Erythroblast (primary cell): ENCODE measurements at regions not wholly inside any gene's neighbourhood (a gene's known extent, or its start where the extent isn't known, plus 50 kb on each side); places are given as distances from the start of the nearest gene placed in this dataset.

ENCODE experiments used
- DNase-seq, 2 experiments: peaks; one replicate each; lab custom pipeline; 2025; lab: John Stamatoyannopoulos, UW
- GATA1 ChIP-seq: IDR thresholded peaks from 2 replicates; pipeline ENCODE4 v1.6.1; 2011; ENCODE audit warnings: low read depth, mild to moderate bottlenecking, control low read depth, low read length, moderate library complexity
- POLR2A ChIP-seq: IDR thresholded peaks from 2 replicates; pipeline ENCODE4 v1.6.1; 2011; ENCODE audit warnings: mild to moderate bottlenecking, low read length

GRCh38 chr7:118777308-118777707, 552.8 kb downstream of the ANKRD7 start:
- no peak for DNase-seq
- TF ChIP-seq POLR2A: no peak
- no peak for TF ChIP-seq GATA1

- TF ChIP-seq GATA1: no peak
- no peak for TF ChIP-seq POLR2A
- DNase-seq: no peak
Observed at GRCh38 chr7:118792682-118793081, 568.2 kb downstream of the ANKRD7 start.

- TF ChIP-seq POLR2A: no peak
- TF ChIP-seq GATA1: no peak
- DNase-seq: no peak
Observed at GRCh38 chr7:118793582-118793981, 569.1 kb downstream of the ANKRD7 start.

- TF ChIP-seq POLR2A: no peak
- no peak for DNase-seq
Observed at GRCh38 chr7:118794419-118794818, 569.9 kb downstream of the ANKRD7 start.

GRCh38 chr7:118801366-118801765, 576.9 kb downstream of the ANKRD7 start:
- TF ChIP-seq GATA1 (no peak), POLR2A (no peak)
- no peak for DNase-seq

- no peak for TF ChIP-seq GATA1
- TF ChIP-seq POLR2A: no peak
Observed at GRCh38 chr7:118802726-118803125, 578.2 kb downstream of the ANKRD7 start.

GRCh38 chr7:118826246-118826645, 601.7 kb downstream of the ANKRD7 start:
- TF ChIP-seq POLR2A (no peak), GATA1 (no peak)
- DNase-seq: no peak

More at GRCh38 chr7:118802726-118803125, 578.2 kb downstream of the ANKRD7 start:
- no peak for DNase-seq

GRCh38 chr7:118836933-118837332, 612.4 kb downstream of the ANKRD7 start:
- no peak for DNase-seq

GRCh38 chr7:118839515-118839914, 615.0 kb downstream of the ANKRD7 start:
- TF ChIP-seq POLR2A: no peak
- TF ChIP-seq GATA1: no peak
- DNase-seq: no peak

More at GRCh38 chr7:118836933-118837332, 612.4 kb downstream of the ANKRD7 start:
- no peak for TF ChIP-seq GATA1
- no peak for TF ChIP-seq POLR2A

GRCh38 chr7:118843456-118843855, 619.0 kb downstream of the ANKRD7 start:
- TF ChIP-seq GATA1 (no peak), POLR2A (no peak)
- DNase-seq: no peak

GRCh38 chr7:118844748-118845147, 620.2 kb downstream of the ANKRD7 start:
- TF ChIP-seq POLR2A: no peak
- DNase-seq: no peak

- DNase-seq: no peak
Observed at GRCh38 chr7:118845791-118846190, 621.3 kb downstream of the ANKRD7 start.

GRCh38 chr7:118846977-118847376, 622.5 kb downstream of the ANKRD7 start:
- no peak for TF ChIP-seq POLR2A
- no peak for TF ChIP-seq GATA1
- DNase-seq: no peak

More at GRCh38 chr7:118845791-118846190, 621.3 kb downstream of the ANKRD7 start:
- TF ChIP-seq GATA1: no peak
- no peak for TF ChIP-seq POLR2A

- no peak for DNase-seq
- TF ChIP-seq GATA1 (no peak), POLR2A (no peak)
Observed at GRCh38 chr7:118855290-118855689, 630.8 kb downstream of the ANKRD7 start.

GRCh38 chr7:118858651-118859149, 634.2 kb downstream of the ANKRD7 start:
- DNase-seq: no peak
- TF ChIP-seq POLR2A: no peak
- TF ChIP-seq GATA1: no peak

- TF ChIP-seq GATA1 (no peak), POLR2A (no peak)
Observed at GRCh38 chr7:118861581-118861980, 637.1 kb downstream of the ANKRD7 start.

More at GRCh38 chr7:118861581-118861980, 637.1 kb downstream of the ANKRD7 start:
- DNase-seq: no peak
